GM15510 (cell line): ENCODE measurements at regions not wholly inside any gene's neighbourhood (a gene's known extent, or its start where the extent isn't known, plus 50 kb on each side); places are given as distances from the start of the nearest gene placed in this dataset.

ENCODE experiments used
- POLR2A ChIP-seq: IDR thresholded peaks from 3 replicates; pipeline ENCODE4 v1.6.1; 2011; ENCODE audit warnings: borderline replicate concordance; ENCODE audit not compliant: insufficient read length; ENCODE audit errors: extremely low read depth

DNA sequence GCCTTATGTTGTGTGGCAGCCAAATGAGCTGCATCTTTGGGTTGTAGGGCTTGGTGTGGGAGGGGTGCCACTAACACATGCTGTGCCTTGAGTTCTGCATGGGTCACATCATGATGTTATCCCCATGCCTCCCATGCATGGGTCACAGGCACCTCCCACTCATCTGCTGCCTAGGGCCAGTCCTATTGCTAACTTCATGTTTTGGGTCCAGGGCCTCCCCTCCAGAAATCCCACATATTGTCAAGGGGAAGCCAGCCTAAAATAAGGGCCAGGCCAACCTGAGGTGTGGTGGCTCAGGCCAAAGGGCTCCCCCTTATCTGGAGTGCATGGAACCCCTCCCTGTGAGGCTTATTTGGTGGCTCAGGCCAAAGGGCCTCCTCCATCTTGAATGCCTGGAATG is 299.0 kb downstream of the RPS24 start:
- TF ChIP-seq POLR2A, result no peak

DNA sequence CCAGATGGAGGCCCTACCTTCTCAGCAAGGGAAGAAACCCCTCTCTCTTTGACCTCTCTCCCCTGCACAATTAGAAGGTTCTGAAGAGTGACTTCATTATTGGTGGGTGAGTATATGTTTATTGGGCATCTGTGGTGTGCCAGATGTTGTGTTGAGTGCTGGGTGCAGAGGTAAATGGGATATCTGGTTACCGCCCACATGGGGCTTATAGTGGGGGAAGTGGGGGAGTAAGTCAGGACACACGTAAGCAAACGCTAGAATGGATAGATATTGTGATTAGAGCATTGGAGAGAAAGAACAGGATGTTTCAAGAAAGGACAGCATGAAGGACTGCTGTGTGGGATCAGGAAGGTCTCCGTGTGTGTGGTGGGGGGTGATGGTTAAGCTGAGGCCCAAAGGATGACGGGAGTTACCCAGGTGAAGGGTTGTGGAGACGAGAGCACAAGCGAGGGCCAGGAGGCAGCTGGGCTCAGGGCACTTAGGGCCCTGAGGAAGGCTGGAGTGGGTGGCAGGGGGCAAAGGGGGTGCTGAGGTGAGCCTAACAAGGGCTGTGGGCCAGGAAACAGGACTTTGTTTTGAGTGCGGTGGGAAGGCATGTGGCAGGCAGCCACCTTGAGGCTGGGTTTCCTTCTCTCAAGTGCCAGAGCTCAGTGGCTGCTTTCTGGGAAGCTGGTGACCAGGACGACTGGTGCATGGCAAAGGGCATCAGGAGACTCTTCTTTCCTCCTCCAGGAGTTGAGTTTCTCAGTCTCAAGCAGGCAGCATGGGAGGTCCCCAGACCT is 299.9 kb downstream of the RPS24 start:
- TF ChIP-seq POLR2A, result no peak

DNA sequence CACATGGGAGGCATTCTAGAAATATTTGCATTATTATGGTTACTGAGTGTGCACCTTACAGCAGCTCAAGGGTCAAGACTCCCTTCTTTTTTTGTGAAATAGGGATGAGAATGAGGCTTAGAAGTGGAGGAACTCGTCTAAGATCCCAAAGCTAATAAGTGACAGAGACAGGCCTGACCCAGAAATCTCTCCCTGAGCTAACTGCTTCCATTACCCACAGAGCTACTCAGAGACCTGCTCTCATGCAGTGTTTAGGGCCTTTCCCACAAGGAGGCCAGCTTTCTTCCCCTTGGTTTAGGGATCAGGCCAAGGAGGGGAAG is 301.7 kb downstream of the RPS24 start:
- TF ChIP-seq POLR2A, result no peak

DNA sequence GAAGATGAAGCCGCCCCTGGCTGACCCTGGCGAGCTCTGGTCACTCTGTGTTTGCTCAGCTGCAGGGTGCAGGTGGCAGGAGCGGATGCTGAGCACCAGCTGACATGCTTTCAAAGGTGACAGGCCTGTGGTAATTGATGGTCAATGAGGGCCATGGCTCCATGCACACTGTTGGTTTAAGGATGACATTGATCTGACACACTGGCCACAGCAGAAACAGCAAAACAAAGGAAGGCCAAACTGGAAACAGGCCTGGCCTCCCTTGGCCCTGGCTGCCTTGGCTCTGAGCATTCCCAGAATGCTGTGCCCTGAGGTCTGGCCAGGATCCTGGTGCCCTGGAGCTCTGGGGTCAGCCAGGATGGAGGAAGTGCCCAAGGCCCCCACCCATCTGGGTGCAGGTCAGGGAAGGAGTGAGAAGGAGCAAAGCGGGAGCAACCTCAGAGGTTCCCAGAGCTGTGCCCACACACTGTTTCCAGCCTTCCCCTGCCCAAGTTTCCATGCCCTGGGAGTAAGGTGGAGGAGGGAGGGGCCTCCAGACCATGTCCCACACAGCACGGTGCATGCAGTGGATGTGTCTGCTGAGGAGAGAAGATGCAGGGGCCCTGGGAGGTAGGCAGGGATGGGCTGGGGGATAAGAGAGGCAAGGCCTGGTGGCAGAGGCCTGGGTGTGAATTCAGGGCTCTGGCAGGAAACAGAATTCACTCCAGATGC is 302.2 kb downstream of the RPS24 start:
- no peak for TF ChIP-seq POLR2A

DNA sequence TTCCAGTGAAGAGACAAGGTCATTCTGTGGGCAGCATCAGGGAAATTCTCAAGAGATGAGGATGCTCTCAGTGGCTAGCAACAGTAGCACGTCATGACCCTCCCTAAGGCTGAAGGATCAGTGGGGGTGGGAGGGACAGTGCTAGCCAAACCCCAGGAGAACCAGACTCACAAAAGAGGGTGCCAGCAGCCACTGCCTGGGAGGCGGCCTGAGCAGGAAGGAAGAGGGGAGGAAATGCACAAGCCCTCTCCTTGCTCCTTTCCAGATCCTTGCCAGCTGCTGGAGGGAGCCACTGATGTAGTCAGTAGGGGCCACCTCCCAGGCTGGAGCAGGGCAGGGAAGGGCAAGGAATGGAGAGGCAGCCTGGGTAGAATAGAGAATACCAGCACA is 302.7 kb downstream of the RPS24 start:
- no peak for TF ChIP-seq POLR2A

- no peak for TF ChIP-seq POLR2A
Measured at GRCh38 chr10:78337016-78337415, 303.4 kb downstream of the RPS24 start.

- TF ChIP-seq POLR2A, result no peak
Measured at GRCh38 chr10:78337646-78338391, 304.2 kb downstream of the RPS24 start.

DNA sequence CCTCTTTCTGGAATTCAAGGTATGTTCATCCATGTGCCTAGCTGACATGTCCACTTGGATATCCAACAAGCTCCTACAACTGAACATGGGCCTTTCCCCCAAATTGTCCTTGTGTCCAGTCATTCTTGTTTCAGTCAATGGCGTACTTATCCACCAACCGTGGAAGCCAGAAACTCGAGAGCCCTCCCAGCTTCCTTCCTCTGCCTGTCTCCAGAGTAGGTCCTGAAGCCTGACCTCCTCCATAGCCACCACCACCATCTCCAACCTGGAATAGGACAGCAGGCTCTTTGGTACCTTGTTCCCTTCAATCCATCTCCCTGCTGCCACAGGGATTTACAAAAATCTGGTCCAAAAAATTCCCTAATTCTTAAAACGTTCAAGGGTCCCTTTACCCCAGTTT is 305.1 kb downstream of the RPS24 start:
- TF ChIP-seq POLR2A, result no peak

GRCh38 chr10:78339251-78339650 is 305.6 kb downstream of the RPS24 start:
- no peak for TF ChIP-seq POLR2A

DNA sequence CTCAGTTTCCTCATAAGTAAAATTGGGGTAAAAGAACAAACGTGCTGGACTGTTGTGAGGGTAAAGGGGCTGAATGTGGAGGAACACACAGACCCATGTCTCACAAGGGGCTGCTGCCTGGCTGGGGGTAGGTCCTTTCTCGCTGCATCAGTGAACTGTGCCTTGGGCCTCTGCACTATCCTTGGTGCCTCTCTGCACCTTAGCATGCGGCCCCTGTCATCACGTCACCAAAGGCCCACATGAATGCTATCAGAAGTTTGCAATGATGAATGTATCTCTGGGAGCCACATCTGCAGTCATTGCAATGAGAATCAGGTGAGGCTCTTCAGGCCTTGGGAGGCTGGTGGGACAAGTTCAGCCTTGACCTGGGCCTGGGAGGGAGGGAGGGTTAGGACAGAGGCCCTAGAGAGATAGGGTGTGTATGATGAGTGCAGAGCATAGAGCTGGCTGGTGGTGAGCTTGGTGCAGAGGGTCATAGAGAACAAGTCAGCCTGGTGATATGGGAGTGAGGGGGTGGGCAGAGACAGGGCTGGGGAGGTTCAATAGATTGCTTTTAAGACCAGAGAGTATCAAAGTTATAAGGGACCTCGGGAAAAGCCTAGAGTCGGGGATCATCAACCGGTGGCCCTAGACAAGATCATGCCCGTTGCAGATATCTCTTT is 308.4 kb downstream of the RPS24 start:
- no peak for TF ChIP-seq POLR2A

DNA sequence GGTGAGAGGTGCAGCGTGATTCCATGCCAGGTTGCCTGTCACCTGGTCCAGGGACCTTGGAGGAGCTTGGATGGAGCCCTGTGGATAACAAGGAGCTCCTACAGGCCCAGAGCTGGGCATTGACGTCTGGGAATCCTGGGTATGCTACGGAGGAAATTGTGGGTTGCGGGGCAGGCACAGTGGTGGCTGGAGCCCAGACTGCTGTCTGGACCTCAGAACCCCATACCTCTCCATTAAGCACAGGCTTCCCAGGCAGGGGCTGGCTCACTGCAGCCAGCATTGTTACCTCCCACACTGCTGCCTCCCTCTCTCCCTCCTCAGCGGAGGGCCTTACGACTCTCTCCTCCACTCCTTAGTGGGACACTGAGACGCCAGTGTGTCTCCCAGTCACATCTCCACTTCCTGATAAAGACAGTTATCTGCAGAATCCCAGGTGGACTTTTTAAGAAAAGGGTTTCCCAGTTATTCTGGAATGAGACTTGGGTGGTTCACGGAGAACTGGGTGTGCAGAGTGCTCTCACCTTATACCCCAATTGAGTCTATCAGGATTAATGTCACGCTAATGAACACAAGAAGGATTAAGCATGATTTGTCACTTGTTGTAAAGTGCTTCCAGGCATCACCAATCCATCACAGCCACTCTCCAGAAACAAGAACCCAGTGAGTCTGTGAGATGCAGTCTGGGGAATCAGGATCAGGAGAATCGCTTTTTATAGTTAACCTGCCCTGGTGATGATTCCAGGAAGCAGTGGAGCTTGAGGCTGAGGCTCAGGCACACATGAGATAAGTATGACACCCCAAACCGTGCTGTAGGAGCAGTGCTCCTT is 309.4 kb downstream of the RPS24 start:
- no peak for TF ChIP-seq POLR2A

GRCh38 chr10:78346721-78347120 is 313.1 kb downstream of the RPS24 start:
- TF ChIP-seq POLR2A, result no peak

GRCh38 chr10:78348411-78349164 is 314.9 kb downstream of the RPS24 start:
- no peak for TF ChIP-seq POLR2A

- no peak for TF ChIP-seq POLR2A
Measured at GRCh38 chr10:78349165-78349516, 315.5 kb downstream of the RPS24 start.
